ENCODE measurements at regions not wholly inside any gene's neighbourhood (a gene's known extent, or its start where the extent isn't known, plus 50 kb on each side); places are given as distances from the start of the nearest gene placed in this dataset.

DNA sequence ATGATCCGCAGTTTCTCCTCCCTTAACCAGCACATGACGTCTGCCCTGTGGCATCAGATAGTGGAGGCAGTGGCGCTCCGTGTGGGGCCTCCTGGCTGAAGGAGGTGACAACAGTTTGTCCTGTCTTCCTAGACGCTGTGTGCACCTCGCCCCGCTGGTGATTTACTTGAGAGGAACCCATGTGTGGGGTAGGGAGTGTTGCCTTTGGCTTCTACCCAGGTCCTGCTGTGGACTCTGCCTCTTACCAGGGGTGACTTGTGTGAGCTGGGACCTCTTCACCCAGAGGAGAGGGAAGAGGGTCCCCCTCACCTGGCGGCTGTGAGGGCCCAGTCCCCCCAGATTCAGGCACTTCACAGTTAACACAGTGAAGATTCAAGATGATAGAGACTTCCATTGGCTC is 77.6 kb downstream of the TMEM18 start:
- no peak for ATAC-seq
- no peak for DNase-seq
- no peak overlapping the region for H3K4me3 ChIP-seq
- intact Hi-C loops (cut with DNase I) = no loop called here
- H3K4me1 ChIP-seq = no peaks in the 10 kb centered on the region
- TF ChIP-seq, protein P1, sequence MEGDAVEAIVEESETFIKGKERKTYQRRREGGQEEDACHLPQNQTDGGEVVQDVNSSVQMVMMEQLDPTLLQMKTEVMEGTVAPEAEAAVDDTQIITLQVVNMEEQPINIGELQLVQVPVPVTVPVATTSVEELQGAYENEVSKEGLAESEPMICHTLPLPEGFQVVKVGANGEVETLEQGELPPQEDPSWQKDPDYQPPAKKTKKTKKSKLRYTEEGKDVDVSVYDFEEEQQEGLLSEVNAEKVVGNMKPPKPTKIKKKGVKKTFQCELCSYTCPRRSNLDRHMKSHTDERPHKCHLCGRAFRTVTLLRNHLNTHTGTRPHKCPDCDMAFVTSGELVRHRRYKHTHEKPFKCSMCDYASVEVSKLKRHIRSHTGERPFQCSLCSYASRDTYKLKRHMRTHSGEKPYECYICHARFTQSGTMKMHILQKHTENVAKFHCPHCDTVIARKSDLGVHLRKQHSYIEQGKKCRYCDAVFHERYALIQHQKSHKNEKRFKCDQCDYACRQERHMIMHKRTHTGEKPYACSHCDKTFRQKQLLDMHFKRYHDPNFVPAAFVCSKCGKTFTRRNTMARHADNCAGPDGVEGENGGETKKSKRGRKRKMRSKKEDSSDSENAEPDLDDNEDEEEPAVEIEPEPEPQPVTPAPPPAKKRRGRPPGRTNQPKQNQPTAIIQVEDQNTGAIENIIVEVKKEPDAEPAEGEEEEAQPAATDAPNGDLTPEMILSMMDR (IDR thresholded peaks at IDR 0.05) = no peak
- no peaks in the 10 kb centered on the region for H3K9me3 ChIP-seq
- no peak overlapping the region for H3K27ac ChIP-seq
- no peaks in the 10 kb centered on the region for H3K27me3 ChIP-seq (ENCODE audit: insufficient read depth in 3 of 3, low read length in 2 of 3)
- no peaks in the 10 kb centered on the region for H3K36me3 ChIP-seq (ENCODE audit: insufficient read depth in 1 of 2, low read depth in 1 of 2)
- 72 to 84% (median 81%) methylated on average over 8 of the region's 8 CpGs for WGBS, 3 donors

DNA sequence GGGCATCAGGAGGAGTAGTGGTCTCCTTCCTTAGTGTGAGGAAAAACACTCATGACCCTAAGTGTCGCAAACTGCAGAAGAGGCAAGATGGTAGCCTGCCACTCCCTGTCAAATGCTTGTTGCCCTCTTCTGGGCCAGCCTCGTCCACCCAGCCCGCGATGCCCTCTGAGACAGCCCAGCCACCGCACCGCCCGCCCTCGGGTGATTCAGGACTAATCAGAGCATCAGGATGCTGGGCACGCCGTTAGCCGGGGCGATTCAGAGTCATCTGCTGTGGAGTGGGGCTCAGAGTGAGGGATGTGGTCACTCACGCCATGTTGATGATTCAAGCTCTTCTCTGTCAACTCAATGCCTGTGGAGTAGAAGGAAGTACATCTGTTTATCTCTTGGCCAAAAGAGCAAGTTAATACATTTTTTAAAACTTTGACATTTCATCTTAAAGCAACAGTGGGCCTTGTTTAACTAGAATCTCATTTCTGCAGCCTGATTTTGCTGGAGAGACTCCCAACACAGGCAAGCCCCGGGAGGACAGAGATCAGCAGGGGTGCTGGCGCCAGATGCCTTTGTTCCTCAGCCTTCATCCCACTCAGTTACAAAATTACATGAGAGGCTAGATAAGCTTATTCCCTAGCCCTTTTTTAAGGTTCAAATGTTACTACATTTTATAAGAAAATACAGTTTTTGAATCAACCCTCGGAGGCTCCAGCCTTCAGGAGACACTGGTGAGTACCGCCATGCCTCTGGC is 79.0 kb downstream of the TMEM18 start:
- H3K27me3 ChIP-seq (ENCODE audit: insufficient read depth in 3 of 3, low read length in 2 of 3) = no peaks in the 10 kb centered on the region
- no peaks in the 10 kb centered on the region for H3K36me3 ChIP-seq (ENCODE audit: insufficient read depth in 1 of 2, low read depth in 1 of 2)
- no peak overlapping the region for H3K4me3 ChIP-seq
- DNase-seq (no peak), ATAC-seq (no peak)
- no peak overlapping the region for H3K27ac ChIP-seq
- 87 to 90% (median 90%) methylated on average over 17 of the region's 17 CpGs for WGBS, 3 donors
- H3K4me1 ChIP-seq = no peaks in the 10 kb centered on the region
- intact Hi-C loops (cut with DNase I) = no loop called here
- H3K9me3 ChIP-seq = no peaks in the 10 kb centered on the region
- TF ChIP-seq, protein P1 (IDR thresholded peaks at IDR 0.05) = no peak

DNA sequence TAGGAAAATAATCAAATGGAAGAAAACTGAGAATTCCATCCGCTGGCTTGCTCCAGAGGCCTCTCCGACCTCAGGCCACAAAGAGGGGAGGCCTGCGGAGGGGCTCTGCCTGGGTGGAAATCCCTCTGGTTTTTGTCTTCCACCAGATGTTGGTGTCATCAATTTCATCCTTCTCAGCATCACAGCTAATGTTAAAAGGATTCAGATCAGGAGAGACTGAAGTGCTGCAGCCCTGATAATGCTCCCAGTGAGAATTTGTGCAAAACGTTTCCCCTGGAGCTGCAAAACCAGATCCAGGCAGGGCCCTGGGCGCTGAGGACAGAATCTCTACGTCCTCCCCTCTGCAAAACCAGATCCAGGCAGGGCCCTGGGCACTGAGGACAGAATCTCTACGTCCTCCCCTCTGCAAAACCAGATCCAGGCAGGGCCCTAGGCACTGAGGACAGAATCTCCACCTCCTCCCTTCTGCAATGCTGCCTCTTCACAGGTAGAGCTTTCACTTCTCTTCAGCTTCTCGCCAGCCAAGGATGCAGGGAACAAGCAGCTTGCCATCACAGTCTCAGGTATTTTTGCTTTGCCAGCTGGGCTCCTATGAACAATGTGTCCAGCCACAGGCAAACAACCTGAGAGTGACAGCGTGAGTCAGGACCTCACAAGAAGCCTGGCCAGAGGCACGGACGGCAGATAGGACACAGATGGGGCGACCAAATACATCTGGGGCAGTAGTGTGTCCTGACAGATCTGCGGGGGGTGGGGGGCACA is 81.2 kb downstream of the TMEM18 start:
- no peaks in the 10 kb centered on the region for H3K27me3 ChIP-seq (ENCODE audit: insufficient read depth in 3 of 3, low read length in 2 of 3)
- no peak overlapping the region for H3K27ac ChIP-seq
- TF ChIP-seq, protein P1 (IDR thresholded peaks at IDR 0.05) = no peak
- DNase-seq = no peak
- H3K36me3 ChIP-seq (ENCODE audit: insufficient read depth in 1 of 2, low read depth in 1 of 2) = no peaks in the 10 kb centered on the region
- H3K4me1 ChIP-seq = no peaks in the 10 kb centered on the region
- no peak for ATAC-seq
- no peaks in the 10 kb centered on the region for H3K9me3 ChIP-seq
- intact Hi-C loops (cut with DNase I) = no loop called here
- 69 to 72% (median 70%) methylated on average over 12 to 13 of the region's 13 CpGs for WGBS, 3 donors
- H3K4me3 ChIP-seq = no peak overlapping the region

DNA sequence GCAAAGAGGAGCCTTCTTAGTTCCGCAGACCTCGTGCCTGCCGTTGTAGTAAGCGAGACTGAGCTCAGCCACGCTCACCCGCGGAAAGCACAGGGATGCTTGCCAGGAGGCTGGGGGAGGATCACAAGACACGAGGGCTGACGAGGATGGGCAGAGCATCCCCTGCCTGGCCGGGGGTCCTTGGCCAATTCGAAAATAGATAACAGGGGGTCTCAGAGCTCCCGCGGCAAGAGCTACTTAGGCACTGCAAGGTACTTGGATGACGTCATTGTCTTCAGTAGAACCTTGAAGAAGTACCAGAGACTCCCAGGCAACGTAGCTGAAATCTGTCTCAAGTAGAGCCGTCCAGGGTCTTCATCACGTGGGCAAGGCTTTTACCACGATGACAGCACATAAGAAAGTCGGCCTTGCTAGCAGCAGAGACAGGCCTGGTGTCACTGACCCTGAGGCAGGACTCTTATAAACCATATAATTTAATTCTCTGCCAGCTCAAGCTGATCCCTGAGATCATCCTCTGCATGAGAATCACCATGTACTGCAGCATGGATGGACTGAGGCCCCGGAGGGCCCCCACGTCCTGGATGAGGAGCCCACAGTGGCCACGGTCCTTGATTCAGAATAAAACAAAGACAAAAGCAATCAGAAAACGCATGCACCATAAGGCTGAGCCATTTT is 81.9 kb downstream of the TMEM18 start:
- H3K4me1 ChIP-seq = no peaks in the 10 kb centered on the region
- no peak overlapping the region for H3K27ac ChIP-seq
- intact Hi-C loops (cut with DNase I) = no loop called here
- H3K36me3 ChIP-seq (ENCODE audit: insufficient read depth in 1 of 2, low read depth in 1 of 2) = no peaks in the 10 kb centered on the region
- 77 to 80% (median 78%) methylated on average over 23 of the region's 23 CpGs for WGBS, 3 donors
- H3K27me3 ChIP-seq (ENCODE audit: insufficient read depth in 3 of 3, low read length in 2 of 3) = no peaks in the 10 kb centered on the region
- ATAC-seq = no peak
- no peaks in the 10 kb centered on the region for H3K9me3 ChIP-seq
- no peak for DNase-seq
- no peak overlapping the region for H3K4me3 ChIP-seq
- TF ChIP-seq, protein P1 (IDR thresholded peaks at IDR 0.05) = no peak
